Astrocyte of the spinal cord (primary cell): ENCODE measurements at regions not wholly inside any gene's neighbourhood (a gene's known extent, or its start where the extent isn't known, plus 50 kb on each side); places are given as distances from the start of the nearest gene placed in this dataset.
"Not testable (repeated sequence)": the region's sequence is repeated elsewhere in the genome, so short reads cannot be mapped to it uniquely, and the experiment has no call there.

Experiments
- DNase-seq: peaks from one replicate; pipeline ENCODE4 v3.0.0; 2011; ENCODE audit warnings: low read depth, low spot score
- H3K4me3 ChIP-seq: 2 replicates; pipeline ENCODE4 v1.5.1; 2011; ENCODE audit warnings: low read depth, mild to moderate bottlenecking, low read length, moderate library complexity
- in situ Hi-C: cut with HindIII; loops from 2 replicates; pipeline ENCODE4 v1.10.0; 2017; ENCODE audit warnings: low sequenced_read_pairs

DNA sequence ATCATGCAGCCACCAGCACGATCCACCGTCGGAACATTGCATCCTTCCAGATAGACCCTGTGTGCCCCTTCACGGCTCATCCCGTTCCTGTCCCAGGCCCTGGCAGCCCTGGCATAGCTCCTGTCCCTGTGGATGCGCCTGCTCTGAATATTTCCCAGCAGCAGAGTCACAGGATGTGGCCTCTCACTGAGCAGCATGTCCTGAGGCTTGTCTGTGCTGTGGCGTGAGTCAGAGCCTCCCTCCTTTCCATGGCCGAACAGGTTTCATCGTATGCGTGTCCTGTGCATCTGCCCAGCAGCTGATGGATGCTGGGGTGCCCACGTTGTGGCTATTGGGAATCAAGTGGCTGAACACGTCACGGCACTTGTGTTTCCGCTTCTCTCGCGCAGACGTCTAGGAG, 4471.5 kb upstream of the TPTE start:
- H3K4me3 ChIP-seq, DNase-seq, in situ Hi-C loops: not testable (repeated sequence)

DNA sequence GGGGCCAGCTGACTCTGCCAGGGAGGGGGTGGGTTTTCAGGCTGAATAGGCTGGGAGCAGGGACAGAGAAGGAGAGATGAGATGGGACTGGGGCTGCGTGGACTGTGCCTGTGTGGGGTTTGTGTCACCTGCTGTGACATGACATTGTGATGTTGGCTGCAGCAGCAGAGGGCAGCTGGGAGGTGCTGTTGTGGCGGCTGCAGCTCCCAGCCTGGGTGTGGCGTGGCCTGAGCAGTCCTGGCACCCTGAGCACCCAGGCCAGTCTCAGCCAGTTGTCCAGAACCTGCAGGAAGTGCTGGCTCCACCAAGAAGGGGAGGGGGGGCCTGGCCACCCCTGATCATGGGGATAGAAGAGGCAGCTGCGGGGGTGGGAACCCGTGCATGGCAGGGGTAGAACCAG, 4469.3 kb upstream of the TPTE start:
- DNase-seq, H3K4me3 ChIP-seq, in situ Hi-C loops: not testable (repeated sequence)

DNA sequence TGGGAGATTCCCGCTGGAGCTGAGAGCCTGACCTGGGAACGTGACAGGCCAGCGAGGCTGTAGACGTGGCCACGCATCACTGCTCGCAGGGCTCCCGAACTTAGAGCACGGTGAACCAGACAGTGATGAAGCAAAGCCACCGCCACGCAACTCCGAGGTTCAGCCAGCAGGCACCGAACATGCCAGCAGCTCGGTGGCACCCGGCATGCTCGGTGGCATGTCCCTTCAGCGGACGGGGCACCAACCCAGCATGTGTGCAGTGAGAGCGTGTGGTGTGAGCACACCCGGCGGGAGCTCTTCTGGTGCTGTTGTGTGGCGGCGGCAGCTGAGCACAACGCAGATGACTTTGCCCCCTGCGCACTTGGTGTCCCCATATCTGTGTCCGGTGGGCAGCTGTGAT, 4468.2 kb upstream of the TPTE start:
- DNase-seq, H3K4me3 ChIP-seq, in situ Hi-C loops: not testable (repeated sequence)

DNA sequence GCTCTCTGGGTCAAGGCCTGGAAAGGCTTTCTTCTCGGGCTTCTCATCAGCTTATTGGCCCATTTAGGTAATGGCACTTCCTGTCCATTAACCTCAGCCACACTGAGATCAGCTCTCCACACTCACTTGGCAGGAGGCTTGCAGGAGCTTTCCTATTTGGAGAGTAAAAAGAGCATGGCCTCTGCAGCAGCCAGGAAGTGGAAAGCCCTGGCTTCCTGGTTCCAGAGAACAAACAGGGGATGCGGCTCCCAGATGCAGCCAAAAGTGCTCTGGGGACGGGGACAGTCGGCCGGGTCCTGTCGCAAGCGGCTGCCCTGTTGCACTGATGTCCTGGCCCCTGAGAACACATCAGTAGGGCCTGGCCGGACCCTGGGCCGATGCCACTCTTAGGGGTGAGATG, 4462.4 kb upstream of the TPTE start:
- DNase-seq, in situ Hi-C loops, H3K4me3 ChIP-seq: not testable (repeated sequence)

DNA sequence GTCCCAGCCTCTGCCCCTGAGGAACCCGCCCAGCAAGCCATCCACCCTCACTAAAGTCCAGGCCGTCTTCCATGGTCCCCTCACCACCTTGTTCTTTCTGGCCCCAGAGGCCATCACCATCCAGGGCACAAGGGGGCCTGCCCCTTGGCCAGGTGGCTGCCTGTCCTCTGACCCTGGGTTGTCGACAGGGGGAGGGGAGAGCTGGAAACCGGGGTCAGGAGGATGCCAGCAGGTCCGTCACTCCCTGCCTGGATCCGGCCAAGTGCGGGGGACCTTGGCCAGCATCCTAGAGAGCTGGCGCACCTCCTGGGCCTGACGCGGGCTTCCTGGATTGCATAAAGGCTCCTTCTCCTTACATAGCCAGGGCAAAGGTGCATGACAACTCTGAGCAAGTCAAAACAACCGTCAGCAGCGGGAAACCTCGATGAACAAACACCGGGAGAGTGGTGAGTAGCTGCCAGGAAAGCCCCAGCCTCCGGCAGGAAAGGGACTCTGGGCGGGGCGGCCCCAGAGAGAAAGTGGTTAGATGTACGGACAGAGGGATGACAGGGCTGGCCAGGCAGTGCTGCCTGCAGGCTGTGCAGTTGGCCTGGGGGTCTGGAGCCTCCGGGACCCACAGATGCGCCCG, 4461.2 kb upstream of the TPTE start:
- H3K4me3 ChIP-seq, in situ Hi-C loops, DNase-seq: not testable (repeated sequence)

DNA sequence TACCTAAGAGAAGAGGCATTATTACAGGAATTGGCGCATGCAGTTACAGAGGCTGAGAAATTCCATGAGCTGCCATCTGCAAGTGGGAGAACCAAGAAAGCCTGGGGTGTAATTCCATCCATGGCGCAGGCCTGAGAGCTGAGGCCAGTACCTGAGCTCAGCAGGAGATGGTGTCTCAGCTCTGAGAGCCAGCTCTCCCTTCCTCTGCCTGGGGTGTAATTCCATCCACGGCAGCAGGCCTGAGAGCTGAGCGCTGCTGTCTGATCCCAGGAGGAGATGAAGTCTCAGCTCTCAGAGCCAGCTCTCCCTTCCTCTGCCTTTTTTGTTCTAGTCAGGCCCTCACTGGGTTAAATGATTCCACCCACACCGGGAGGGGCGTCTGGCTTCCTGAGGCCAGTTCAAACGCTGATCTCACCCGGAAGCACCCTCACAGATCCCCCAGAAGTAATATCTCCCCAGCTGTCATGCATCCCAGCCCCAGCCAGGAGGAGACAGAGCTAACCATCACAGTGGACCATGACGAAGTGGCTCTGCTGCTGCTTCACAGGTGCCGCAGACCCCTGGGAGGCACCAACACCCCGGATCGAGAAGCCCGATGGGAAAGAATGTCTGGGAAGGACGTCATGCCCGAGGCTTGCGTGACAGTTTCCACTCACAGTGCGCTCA, 4454.9 kb upstream of the TPTE start:
- DNase-seq, H3K4me3 ChIP-seq, in situ Hi-C loops: not testable (repeated sequence)

DNA sequence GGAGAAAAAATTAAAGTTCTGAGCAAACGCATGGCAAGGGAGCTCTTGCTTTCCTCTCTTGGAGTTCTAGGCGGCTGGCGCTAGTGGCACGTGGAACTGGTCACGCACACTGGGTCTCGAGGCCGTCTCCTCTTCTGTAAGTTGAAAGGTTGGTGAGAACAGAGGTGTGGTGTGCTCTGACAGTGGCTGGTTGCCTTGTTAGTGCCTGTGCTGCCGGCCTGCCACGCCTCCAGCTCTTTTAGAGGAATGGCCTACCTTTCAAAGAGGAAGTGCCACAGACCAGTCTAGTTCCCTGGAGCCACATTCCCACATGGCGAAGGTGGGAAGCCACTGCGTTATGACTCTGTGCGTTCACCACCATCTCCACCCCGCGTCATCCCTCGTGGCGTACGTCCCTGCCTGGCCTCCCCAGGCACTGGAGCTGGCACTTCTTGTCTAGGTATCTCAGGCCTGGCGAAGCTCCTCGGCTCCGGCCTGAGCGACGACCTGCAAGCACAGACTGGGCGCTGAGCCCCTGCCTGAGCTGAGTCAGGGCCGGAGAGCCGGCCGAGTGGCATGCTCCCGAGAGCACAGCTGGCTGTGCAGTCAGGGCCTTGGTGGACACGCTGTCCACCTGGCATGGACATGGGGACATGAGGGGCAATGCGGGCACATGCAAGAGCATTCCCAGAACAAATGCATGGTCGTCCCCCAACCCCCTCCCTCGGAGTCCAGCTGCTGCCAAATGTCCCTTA, 4453.1 kb upstream of the TPTE start:
- H3K4me3 ChIP-seq, in situ Hi-C loops, DNase-seq: not testable (repeated sequence)

DNA sequence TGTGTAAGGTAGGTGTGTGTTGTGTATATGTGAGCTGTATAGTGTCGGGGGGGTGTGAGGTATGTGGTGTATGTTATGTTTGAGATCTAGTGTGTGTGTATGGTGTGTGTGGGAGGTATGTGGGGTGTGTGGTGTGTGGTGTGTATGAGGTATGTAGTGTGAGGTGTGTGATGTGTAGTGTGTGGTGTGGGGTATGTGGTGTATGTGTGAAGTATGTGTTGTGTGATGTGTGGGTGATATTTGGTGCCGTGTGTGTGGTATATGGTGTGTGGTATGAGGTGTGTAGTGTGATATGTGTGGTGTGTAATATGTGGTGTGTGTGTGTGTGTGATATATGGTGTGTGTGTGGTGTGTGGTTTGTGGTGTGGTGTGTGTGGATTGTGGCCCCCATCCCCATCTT, 4451.2 kb upstream of the TPTE start:
- H3K4me3 ChIP-seq, DNase-seq, in situ Hi-C loops: not testable (repeated sequence)

DNA sequence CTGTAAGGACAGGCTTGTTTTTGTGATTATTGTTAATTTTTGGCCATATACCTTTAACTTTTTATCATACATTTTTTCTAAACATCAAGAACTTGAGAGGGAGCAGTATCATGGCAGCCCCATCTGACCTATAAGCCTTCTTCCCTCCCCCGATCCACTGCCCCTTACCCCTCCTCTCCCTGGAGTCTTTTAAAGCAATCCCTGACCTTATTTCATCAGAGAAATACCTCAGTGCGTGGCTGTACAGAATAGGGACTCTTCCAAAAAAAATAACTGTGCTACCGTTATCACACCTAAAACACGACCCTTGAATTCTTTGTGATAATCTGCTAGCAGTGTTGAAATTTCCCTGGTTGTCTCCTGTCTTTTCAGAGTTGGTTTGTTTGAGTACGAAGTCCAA, 4448.7 kb upstream of the TPTE start:
- DNase-seq, H3K4me3 ChIP-seq, in situ Hi-C loops: not testable (repeated sequence)

DNA sequence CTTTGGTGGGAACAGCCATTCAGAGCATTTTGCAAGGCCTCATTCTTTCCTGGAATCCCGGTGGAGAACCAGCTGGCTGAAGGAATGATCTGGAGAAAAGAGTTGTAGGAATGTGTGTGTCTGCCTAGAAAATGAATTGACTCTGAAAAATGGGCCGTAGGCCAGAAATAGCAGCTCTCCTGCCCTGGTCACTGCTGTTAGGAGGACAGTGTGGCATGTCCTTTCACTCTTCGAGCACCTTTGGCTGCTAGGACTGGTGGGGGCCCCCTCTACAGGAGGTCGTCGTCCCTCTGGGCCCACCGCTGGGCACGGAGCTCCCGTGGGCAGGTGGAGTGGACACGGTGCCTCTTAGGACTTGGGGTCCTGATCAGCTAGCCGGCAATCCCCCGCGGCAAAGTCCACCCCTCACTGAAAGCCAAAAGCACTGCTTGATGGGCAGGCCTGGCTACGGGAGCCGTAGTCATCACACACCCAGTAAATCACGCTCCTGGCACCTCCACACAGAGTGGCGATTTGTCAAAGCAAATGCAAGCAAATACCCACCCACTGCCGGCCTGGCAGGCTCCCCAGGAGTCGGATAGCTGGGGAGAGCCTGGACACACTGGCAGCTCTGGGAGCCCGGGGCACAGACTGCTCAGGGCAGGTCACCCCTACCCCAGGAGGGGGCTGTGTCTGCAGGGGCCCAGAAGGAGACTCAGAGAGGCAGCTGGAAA, 4447.2 kb upstream of the TPTE start:
- DNase-seq, in situ Hi-C loops, H3K4me3 ChIP-seq: not testable (repeated sequence)

DNA sequence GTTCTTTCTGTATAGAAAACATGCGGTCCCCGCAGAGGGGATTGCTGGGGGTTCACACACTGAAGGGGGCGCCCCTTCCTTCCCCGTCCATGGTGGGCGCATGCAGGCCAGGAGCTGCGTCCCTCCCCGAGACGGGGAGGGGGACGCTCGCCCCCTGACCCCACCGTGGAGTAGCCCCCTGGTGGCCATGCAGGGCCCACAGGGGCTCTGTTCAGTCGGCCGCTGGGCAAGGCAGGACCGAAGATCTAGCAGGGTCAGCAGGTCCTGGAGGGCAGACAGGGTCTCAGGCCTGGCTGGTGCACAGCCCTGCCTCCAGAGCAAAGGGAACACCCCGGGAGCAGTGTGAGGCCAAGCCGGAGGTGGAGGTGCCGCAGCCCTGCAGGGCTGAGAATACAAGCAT, 4446.4 kb upstream of the TPTE start:
- DNase-seq, in situ Hi-C loops, H3K4me3 ChIP-seq: not testable (repeated sequence)

DNA sequence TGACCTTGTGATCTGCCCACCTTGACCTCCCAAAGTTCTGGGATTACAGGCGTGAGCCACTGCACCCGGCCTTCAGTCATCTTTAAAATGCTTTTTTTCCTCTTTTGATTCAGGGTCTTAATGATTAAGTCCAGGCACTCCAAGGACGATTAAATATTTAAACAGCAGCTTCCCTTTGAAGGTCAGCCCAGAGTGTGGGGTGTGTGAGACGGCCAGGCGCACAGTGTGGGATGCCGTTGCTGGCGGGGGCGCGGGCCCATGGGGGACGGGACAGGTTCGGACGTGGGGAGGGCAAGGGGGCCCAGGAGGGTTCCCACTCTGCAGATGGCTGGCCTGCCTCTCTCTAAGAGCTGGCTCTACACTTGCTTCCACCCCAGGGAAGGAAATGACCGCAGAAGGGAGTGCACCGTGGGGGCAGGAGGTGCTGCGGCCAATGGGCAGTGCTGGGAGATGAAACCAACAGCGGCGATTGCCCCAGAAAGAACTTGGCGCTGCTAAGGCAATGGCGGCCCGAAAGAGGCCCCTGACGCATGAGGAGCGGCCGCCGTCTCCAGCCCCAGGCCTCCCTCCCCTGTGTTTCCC, 4445.7 kb upstream of the TPTE start:
- in situ Hi-C loops, DNase-seq, H3K4me3 ChIP-seq: not testable (repeated sequence)

DNA sequence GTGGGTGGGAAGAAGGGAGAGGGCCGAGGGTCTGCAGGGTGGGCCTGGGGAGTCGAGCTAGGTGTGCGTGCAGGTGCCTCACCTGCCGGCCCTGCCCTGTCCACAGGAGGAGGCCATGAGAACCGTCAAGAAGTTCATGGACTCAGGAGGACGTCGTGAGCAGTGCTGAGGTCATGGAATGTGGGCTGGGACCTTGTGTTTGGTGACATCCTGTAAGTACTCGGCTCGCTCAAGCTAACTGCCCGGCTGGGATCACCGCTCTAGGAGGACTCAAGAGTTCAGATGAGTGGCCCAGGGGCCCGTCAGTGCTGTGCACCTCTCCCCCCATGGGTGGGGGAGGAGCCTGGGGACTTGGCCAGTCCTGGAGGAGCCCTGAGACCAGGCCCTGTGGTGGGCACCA, 4444.0 kb upstream of the TPTE start:
- DNase-seq, in situ Hi-C loops, H3K4me3 ChIP-seq: not testable (repeated sequence)

DNA sequence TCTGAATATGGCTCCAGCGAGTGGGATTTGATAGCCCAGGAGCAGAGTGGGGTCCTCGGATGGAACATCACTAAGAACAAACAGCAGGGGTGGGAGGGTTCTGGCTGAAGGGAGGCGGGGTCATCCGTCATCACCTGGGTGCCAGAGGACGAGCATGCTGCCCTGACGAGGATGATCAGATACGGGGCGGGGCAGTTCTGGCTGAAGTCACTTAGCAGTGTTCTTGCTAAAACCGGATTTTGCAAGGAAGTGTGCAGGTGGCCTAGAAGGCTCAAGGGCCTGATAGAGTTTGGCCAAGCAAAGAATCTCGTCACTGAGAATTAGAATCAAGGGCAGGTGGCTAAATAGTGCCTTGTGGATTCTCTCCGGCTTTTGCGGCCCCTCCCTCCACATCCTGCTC, 4442.5 kb upstream of the TPTE start:
- DNase-seq, H3K4me3 ChIP-seq, in situ Hi-C loops: not testable (repeated sequence)

DNA sequence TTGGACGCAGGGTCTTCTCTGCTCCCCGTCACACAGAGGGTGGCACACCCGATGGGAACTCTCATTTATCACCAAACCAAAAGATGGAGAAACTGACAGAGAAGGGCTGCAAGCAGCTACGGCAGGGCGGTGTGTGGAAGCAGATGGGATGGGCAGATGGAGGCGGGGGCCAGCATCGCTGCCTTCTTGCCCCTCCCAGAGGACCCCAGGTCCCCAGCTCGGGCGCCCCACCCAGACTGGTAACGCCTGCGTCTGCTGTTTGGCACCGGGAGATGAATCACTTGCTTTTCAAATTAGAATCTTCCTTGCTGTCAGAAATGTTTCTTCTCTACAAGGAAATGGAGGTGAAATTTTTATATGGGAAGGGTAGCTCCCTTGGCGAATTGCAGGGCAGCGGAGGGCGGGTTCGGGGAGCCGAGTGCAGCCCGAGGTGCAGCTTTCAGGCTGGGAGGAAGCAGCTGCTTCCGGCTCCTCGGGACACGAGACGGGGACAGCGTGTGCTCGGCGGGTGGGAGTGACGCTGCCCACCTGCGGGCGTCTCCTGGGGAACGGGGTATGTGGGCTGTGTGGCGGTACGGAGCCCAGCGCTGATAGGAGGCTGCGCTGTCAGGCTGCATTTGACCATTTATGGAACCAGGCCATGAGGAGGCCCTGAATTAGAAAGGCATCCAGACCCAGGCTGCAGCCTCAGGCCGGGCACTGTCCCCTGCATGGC, 4440.3 kb upstream of the TPTE start:
- DNase-seq, H3K4me3 ChIP-seq, in situ Hi-C loops: not testable (repeated sequence)

DNA sequence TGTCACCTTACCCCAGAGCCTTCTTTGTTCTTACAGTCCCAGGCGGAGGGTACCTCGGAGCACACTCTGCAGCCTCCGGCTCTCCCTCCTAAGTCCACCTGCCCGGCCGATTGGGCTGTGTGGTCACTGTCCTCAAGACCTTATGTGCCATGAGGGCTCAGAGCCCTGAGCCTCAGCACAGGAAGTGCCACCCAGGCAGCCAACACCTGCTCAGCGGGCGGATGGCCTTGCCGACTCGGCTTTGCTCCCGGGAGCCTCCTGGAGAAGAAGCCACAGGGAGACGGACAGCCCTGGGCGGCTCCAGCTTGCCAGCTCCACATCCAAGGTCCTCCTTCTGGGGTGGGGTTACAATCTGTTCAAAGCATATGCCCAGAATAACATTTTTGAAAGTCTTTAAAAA, 4439.2 kb upstream of the TPTE start:
- DNase-seq, in situ Hi-C loops, H3K4me3 ChIP-seq: not testable (repeated sequence)
